GM12878 (cell line): ENCODE measurements at regions not wholly inside any gene's neighbourhood (a gene's known extent, or its start where the extent isn't known, plus 50 kb on each side); places are given as distances from the start of the nearest gene placed in this dataset.

Experiments
- ATAC-seq: fragments of 200-7000 bp; cut with Tn5 transposase; 3 replicates; pipeline ENCODE4 v1.9.1; 2020; ENCODE audit warnings: mild to moderate bottlenecking, moderate library complexity
- BruUV-seq: library from RNA; stranded (reverse); fragments of 400-500 nt; replicated peaks from 2 replicates; lab custom pipeline; 2021; lab: Mats Ljungman, UMichigan
- CTCF ChIA-PET: fragments of 300-600 bp; sonication (Branson Sonifier 250); formaldehyde crosslinking; extraction: SDS; loops from one replicate; lab custom pipeline; 2021; ENCODE audit warnings: inconsistent platforms; lab: Yijun Ruan, JAX
- POLR2A ChIA-PET: fragments of 350-600 bp; formaldehyde crosslinking; extraction: SDS; loops from one replicate; lab custom pipeline; 2021; ENCODE audit warnings: inconsistent platforms; lab: Charles Lee
- RAD21 ChIA-PET: fragments of 300-600 bp; sonication (Branson Sonifier 250); formaldehyde crosslinking; loops from one replicate; lab custom pipeline; 2023; ENCODE audit warnings: antibody characterized with exemption; ENCODE audit not compliant: unreplicated experiment; lab: Charles Lee
- SMC1A ChIA-PET: fragments of 300-600 bp; sonication (Branson Sonifier 250); formaldehyde crosslinking; loops from one replicate; lab custom pipeline; 2023; ENCODE audit not compliant: unreplicated experiment, uncharacterized antibody; lab: Charles Lee
- DNase-seq: peaks from one replicate; pipeline ENCODE4 v3.0.0-alpha.2; 2011; ENCODE audit warnings: low read depth, low spot score
- FAIRE-seq: peaks from 3 replicates; lab custom pipeline; 2011; peaks lifted over from hg19 to GRCh38; lab: Jason Lieb, UNC
- H2AFZ ChIP-seq: 2 replicates; pipeline ENCODE4 v1.6.0; 2011; ENCODE audit warnings: low read depth, low read length, control low read depth; ENCODE audit not compliant: control insufficient read depth
- H3K27ac ChIP-seq: 2 replicates; pipeline ENCODE4 v1.5.1; 2011; ENCODE audit warnings: control low read depth; ENCODE audit not compliant: control insufficient read depth, insufficient read depth
- H3K27me3 ChIP-seq, 2 experiments: replicated peaks in 1 of 2; 2 replicates each; pipeline versions ENCODE4 v1.6.0 to v1.6.1; 2011; ENCODE audit warnings: low read length in 1 of 2; ENCODE audit not compliant: control insufficient read depth in 2 of 2, insufficient read depth in 2 of 2
- H3K36me3 ChIP-seq, 2 experiments: 2 replicates each; pipeline ENCODE4 v1.5.1; 2011; ENCODE audit warnings: low read length in 1 of 2; ENCODE audit not compliant: control insufficient read depth in 2 of 2, insufficient read depth in 2 of 2
- H3K4me1 ChIP-seq: 2 replicates; pipeline ENCODE4 v1.6.1; 2011; ENCODE audit warnings: mild to moderate bottlenecking, low read length, moderate library complexity, mixed read lengths; ENCODE audit not compliant: control insufficient read depth, insufficient read depth
- H3K4me2 ChIP-seq: 2 replicates; pipeline ENCODE4 v1.6.0; 2011; ENCODE audit warnings: control low read depth; ENCODE audit not compliant: control insufficient read depth, insufficient read depth
- H3K4me3 ChIP-seq: fragments of 200-600 bp; sonication (generic); 2 replicates; pipeline ENCODE4 v1.5.1; 2016
- H3K79me2 ChIP-seq: 2 replicates; pipeline ENCODE4 v1.6.0; 2011; ENCODE audit warnings: low read length; ENCODE audit not compliant: control insufficient read depth, insufficient read depth
- H3K9ac ChIP-seq: 2 replicates; pipeline ENCODE4 v1.8.0; 2011; ENCODE audit warnings: low read length, control low read depth, mixed read lengths; ENCODE audit not compliant: control insufficient read depth, insufficient read depth
- H3K9me3 ChIP-seq: replicated peaks from 3 replicates; pipeline ENCODE4 v1.5.1; 2011; ENCODE audit warnings: mild to moderate bottlenecking, low read length; ENCODE audit not compliant: control insufficient read depth, insufficient read depth
- H4K20me1 ChIP-seq: 2 replicates; pipeline ENCODE4 v1.6.0; 2011; ENCODE audit not compliant: control insufficient read depth, insufficient read depth
- ATF3 ChIP-seq: IDR thresholded peaks from 2 replicates; pipeline ENCODE4 v1.6.1; 2011; ENCODE audit warnings: low read depth, mild to moderate bottlenecking, low read length, moderate library complexity, borderline replicate concordance; ENCODE audit errors: extremely low read depth
- BACH1 ChIP-seq: fragments of 450-650 bp; IDR thresholded peaks from 2 replicates; pipeline ENCODE4 v1.6.1; 2017; ENCODE audit warnings: mild to moderate bottlenecking, borderline replicate concordance
- CREM ChIP-seq: IDR thresholded peaks from 2 replicates; pipeline ENCODE4 v1.6.1; 2014; ENCODE audit warnings: antibody characterized with exemption, low read depth
- E2F8 ChIP-seq: fragments of 450-650 bp; IDR thresholded peaks from 2 replicates; pipeline ENCODE4 v1.6.1; 2018; ENCODE audit warnings: mild to moderate bottlenecking, low read depth, moderate library complexity; ENCODE audit not compliant: partially characterized antibody
- ETV6 ChIP-seq, 2 experiments: fragments of 450-650 bp in 1 of 2; IDR thresholded peaks in 1 of 2; conservative IDR thresholded peaks in 1 of 2; 2 replicates each; pipeline ENCODE4 v1.6.1; 2014; ENCODE audit warnings: antibody characterized with exemption in 1 of 2, borderline replicate concordance in 1 of 2, low read depth in 1 of 2, mild to moderate bottlenecking in 1 of 2, moderate library complexity in 1 of 2
- EZH2 ChIP-seq: IDR thresholded peaks from 2 replicates; pipeline ENCODE4 v1.6.1; 2012; ENCODE audit warnings: low read depth, mild to moderate bottlenecking, control low read depth, inconsistent platforms, low read length, borderline replicate concordance; ENCODE audit not compliant: control insufficient read depth
- HDAC2 ChIP-seq: fragments of 200-600 bp; sonication (generic); IDR thresholded peaks from 2 replicates; pipeline ENCODE4 v1.6.1; 2017
- IKZF2 ChIP-seq, 2 experiments: fragments of 450-650 bp; IDR thresholded peaks; 2 replicates each; pipeline ENCODE4 v1.6.1; 2017; ENCODE audit warnings: mild to moderate bottlenecking in 2 of 2, moderate library complexity in 2 of 2
- IRF3 ChIP-seq: fragments of 450-650 bp; IDR thresholded peaks from 2 replicates; pipeline ENCODE4 v1.6.1; 2014; ENCODE audit warnings: mild to moderate bottlenecking
- LARP7 ChIP-seq: fragments of 450-650 bp; IDR thresholded peaks from 2 replicates; pipeline ENCODE4 v1.6.1; 2017; ENCODE audit warnings: mild to moderate bottlenecking
- MYB ChIP-seq: fragments of 150-350 bp; IDR thresholded peaks from 2 replicates; pipeline ENCODE4 v1.6.1; 2014; ENCODE audit warnings: mild to moderate bottlenecking, low read depth, low read length, borderline replicate concordance
- NBN ChIP-seq: fragments of 450-650 bp; IDR thresholded peaks from 2 replicates; pipeline ENCODE4 v1.6.1; 2016
- PAX8 ChIP-seq: fragments of 450-650 bp; IDR thresholded peaks from 2 replicates; pipeline ENCODE4 v1.6.1; 2017; ENCODE audit warnings: mild to moderate bottlenecking, moderate library complexity
- PKNOX1 ChIP-seq: fragments of 450-650 bp; IDR thresholded peaks from 2 replicates; pipeline ENCODE4 v1.6.1; 2016; ENCODE audit warnings: mild to moderate bottlenecking
- POLR2A ChIP-seq: IDR thresholded peaks from 2 replicates; pipeline ENCODE4 v1.6.1; 2011; ENCODE audit warnings: low read depth, mild to moderate bottlenecking, low read length
- POU2F2 ChIP-seq: IDR thresholded peaks from 3 replicates; pipeline ENCODE4 v1.6.1; 2011; ENCODE audit warnings: low read depth, mild to moderate bottlenecking, low read length, borderline replicate concordance
- RB1 ChIP-seq: fragments of 450-650 bp; formaldehyde crosslinking; IDR thresholded peaks from 2 replicates; pipeline ENCODE4 v1.6.1; 2017; ENCODE audit warnings: mild to moderate bottlenecking, borderline replicate concordance
- RELA ChIP-seq: fragments of 450-650 bp; IDR thresholded peaks from 2 replicates; pipeline ENCODE4 v1.8.0; 2014; ENCODE audit warnings: borderline replicate concordance; ENCODE audit not compliant: partially characterized antibody
- SMAD5 ChIP-seq: IDR thresholded peaks from 2 replicates; pipeline ENCODE4 v1.6.1; 2016; ENCODE audit warnings: antibody characterized with exemption, low read depth
- SPI1 ChIP-seq: IDR thresholded peaks from 2 replicates; pipeline ENCODE4 v1.6.1; 2011; ENCODE audit warnings: low read depth, mild to moderate bottlenecking, low read length, moderate library complexity, borderline replicate concordance; ENCODE audit not compliant: insufficient read depth
- WGBS: methylation state at CpG from one replicate; pipeline ENCODE4 v1.1.6; 2016; ENCODE audit warnings: low lambda C conversion rate; ENCODE audit not compliant: insufficient replicate concordance, insufficient coverage; ENCODE audit errors: missing lambda C conversion rate; 5-methylcytosine and 5-hydroxymethylcytosine counted together
- in situ Hi-C: fragments of 300-500 bp; cut with MboI; formaldehyde crosslinking; loops from 9 replicates; pipeline ENCODE4 v1.14.3; 2018; ENCODE audit warnings: mixed read lengths
- intact Hi-C: fragments of 100-400 bp; cut with micrococcal nuclease; formaldehyde crosslinking; loops from one replicate; pipeline ENCODE4 v1.14.2; 2022; ENCODE audit not compliant: unreplicated experiment

- intact Hi-C loops: no loop called here
- CTCF ChIA-PET: interaction anchor here (1.1 kb wide), 1 partner anchor 11 kb away, joined by 4 read pairs; no protein-coding TSS in a partner anchor
- SMC1A ChIA-PET: no interaction called here
- no peak overlapping the region for H3K9ac ChIP-seq
- DNase-seq (no peak), FAIRE-seq (no peak), ATAC-seq (no peak)
- no peaks in the 10 kb centered on the region for H3K9me3 ChIP-seq
- H3K79me2 ChIP-seq: no peaks in the 10 kb centered on the region
- in situ Hi-C loops: no loop called here
- H2AFZ ChIP-seq: no peak overlapping the region
- H3K27ac ChIP-seq: no peak overlapping the region
- 30% methylated on average over 13 of the region's 13 CpGs for WGBS
- H3K36me3 ChIP-seq: no peaks in the 10 kb centered on the region
- H4K20me1 ChIP-seq: no peaks in the 10 kb centered on the region
- H3K4me1 ChIP-seq: no peaks in the 10 kb centered on the region
- POLR2A ChIA-PET: interaction anchor here (0.5 to 0.6 kb wide), 2 partner anchors 186 to 352 kb away, joined by 3 to 7 read pairs; no protein-coding TSS in a partner anchor
- no peak overlapping the region for H3K4me3 ChIP-seq
- RAD21 ChIA-PET: interaction anchor here (0.6 kb wide), 1 partner anchor 25 kb away, joined by 3 read pairs; no protein-coding TSS in a partner anchor
- no peak for TF ChIP-seq SPI1
- TF ChIP-seq HDAC2: no peak
- TF ChIP-seq PKNOX1: no peak
- no peak for TF ChIP-seq RELA
- TF ChIP-seq ETV6 (conservative IDR thresholded peaks at IDR 0.05 in 1 of 2, IDR thresholded peaks at IDR 0.05 in 1 of 2; ENCODE audit: borderline replicate concordance in 1 of 2, low read depth in 1 of 2): no peak
- TF ChIP-seq POLR2A: no peak
- TF ChIP-seq IKZF2 (IDR thresholded peaks at IDR 0.05): no peak
- no peak for TF ChIP-seq PAX8
- TF ChIP-seq LARP7: no peak
- no peak for TF ChIP-seq IRF3
- TF ChIP-seq RB1: no peak
- no peak for TF ChIP-seq POU2F2
- TF ChIP-seq E2F8: no peak
- TF ChIP-seq SMAD5: no peak
- TF ChIP-seq BACH1: no peak
- TF ChIP-seq MYB: no peak
- TF ChIP-seq ATF3: no peak
- no peak for TF ChIP-seq NBN
- TF ChIP-seq EZH2: no peak
- no peak for TF ChIP-seq CREM
- no peaks in the 10 kb centered on the region for H3K27me3 ChIP-seq
- BruUV-seq: no TSS peak
- no peak overlapping the region for H3K4me2 ChIP-seq
Measured at GRCh38 chr5:155116456-155117251, 103.1 kb downstream of the KIF4B start.
